Limb (tissue), 2 donors: ENCODE measurements at regions not wholly inside any gene's neighbourhood (a gene's known extent, or its start where the extent isn't known, plus 50 kb on each side); places are given as distances from the start of the nearest gene placed in this dataset.
A peak's percentile ranks its signal among the peaks of the same experiment; 100 is the strongest.
"Not testable (repeated sequence)": the region's sequence is repeated elsewhere in the genome, so short reads cannot be mapped to it uniquely, and the experiment has no call there.

Source experiments
- DNase-seq, 2 donors: peaks; one replicate each; pipeline ENCODE4 v3.0.0-alpha.2; 2016; ENCODE audit errors: extremely low spot score in 2 of 2

DNA sequence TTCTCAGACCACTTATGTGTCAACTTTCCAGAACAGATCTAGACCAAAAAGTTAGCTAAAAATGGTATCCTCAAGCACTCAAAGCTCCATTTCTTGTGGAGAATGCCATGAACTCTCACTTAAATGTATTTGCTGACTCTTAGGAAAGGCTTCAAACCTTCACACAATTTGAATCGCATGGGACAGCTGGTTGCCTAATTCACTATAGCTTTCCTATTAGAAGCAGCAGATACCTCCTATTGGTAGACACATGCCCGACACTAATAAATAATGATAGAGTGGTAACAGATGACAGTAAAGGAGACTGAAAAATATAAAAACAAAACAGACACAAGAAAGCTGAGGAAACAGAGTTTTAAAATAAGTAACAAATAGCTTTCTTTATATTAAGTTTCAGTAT lies 818.5 kb downstream of the XPNPEP1 start:
- DNase-seq = no peak

DNA sequence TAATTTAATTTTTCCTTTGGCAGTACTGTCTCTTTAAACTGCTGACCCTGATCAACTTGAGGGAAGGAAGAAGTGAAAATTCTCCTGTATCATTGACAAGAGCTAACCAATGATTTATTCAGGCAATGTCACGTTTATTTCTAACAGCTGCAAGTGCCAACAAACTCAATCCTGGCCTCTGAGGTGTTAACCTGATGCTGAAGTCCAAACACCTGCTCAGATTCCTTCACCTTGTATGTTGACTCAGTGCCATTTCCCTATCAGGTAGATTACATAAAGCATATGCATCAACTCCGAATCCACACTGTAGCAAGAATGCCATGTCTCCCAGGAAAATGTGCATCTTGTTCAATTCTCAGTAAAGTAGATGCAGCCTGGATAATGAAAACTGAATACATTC lies 820.0 kb downstream of the XPNPEP1 start:
- DNase-seq = no peak

DNA sequence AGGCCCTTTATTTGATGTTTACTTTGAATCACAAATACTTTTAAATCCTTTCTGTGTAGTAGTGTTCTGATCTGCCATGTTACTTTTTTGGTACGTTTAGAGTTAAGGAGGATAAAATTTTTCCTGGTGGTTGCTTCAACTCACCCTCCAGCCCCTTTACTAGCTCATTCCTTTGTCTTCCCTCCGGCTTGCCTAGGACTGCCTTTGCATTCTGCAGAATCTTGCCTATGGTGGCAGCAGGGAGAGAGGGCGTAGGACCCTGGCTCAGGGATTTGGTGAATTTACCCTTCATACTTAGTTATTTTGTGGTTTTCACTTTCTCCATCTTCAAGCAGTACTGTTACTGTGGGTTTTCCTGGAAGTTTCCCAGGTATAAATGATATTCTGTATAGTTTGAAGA lies 833.5 kb downstream of the XPNPEP1 start:
- DNase-seq = no peak

DNA sequence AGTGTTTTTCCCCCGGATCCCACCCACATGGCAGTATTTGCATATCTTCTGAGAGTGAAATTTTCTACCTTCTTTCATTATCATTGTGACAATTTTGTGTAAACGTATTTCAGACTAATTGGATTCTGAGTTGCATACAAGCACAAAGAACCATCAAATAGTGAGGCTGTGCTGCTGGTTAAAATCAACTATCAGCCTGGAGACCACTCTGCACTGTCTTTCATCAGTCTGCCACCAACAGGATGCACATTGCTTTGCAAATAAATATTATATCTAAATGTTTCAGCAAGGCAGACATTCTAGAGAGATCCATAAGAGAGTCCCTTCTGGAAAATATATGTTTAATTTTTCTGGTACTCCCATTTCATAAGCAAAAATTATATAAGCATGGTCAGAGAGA lies 851.8 kb downstream of the XPNPEP1 start:
- DNase-seq = no peak

DNA sequence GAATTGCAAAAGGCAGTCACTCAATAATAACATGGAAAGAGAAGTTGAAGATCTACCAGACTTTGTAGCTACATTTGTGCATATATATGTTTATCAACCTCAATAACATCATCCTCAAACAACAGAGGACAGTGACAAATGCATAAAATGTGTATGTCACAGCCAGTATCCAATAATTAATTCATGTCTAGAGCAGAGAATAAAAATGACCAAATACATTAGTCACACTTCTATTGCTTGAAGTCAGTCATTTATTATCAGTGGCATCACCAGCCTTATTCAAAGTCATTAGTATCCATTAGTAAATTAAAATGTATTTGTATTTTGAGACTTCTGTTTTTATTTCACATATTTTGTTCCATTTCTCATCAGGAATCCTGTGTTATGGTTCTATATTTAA lies 852.8 kb downstream of the XPNPEP1 start:
- no peak for DNase-seq

DNA sequence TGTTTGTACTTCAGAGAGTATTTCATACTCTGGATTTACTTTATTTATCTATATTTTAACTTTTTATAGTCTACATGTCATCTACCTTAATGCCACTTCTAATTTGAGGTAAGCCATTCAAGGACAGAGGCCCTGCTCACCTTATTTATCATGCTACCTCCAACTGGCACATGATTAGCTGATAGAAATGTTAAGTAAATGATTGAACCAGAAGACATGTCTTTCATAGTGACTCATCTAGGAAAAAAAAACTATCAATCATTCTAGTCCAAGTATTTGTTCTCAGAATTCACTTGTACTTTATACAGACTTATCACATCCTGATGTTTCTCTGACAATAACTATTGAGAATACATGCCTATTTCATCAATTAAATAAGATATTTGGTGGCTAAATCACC lies 856.3 kb downstream of the XPNPEP1 start:
- no peak for DNase-seq

DNA sequence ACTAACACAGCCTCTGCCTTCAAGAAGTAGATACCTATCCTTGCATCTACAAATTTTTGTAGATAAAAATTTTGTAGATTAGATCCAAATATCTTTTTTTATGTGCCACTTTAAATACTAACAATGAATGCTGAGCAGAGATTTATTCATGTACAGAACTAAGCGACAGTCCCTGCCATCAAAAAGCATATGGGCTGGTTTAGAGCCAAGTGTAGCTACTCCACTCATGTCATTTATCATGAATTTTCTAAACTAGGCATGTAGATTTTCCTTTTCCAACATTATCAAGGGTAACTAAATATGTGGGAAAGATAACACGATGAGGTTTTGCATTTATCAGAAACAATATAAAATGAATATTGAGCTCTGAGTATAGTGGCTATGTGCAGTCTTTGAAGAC lies 857.5 kb downstream of the XPNPEP1 start:
- DNase-seq = no peak

DNA sequence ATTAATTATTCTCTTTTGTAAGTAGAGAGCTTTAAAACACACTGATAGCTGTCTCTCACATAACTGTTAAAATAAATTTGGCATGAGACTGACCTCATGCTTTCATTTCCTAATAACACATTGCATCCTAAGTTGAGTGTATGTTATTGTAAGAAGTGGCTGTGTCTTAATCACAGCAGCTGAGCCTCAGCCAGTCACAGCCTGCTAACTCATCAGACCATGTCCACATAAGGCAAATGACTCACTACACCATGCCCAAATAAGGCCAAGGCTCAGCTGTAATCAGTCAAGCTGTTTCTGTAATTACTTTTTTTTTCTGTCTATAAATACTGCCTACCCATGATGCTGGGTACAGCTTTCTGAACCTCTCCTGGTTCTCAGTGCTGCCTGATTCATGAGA lies 860.9 kb downstream of the XPNPEP1 start:
- DNase-seq = no peak

DNA sequence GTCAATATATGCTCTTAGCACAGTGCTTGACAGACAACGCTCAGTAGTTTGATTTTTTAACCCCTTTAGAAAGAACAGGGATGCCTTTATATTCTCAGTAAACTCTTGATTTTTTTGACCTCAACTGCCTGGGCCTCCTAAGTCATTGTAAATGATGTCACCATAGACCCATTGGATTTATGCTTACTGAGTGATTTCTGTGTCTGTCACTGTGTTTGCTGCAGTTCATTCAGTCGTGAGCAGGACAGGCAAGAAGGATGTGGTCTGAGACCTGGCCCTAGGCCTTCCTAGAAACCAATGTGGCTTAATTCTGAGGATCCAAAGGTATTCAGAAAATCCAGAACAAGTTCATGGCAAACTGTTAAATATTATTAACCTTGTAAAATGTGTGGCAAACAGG lies 868.1 kb downstream of the XPNPEP1 start:
- no peak for DNase-seq

DNA sequence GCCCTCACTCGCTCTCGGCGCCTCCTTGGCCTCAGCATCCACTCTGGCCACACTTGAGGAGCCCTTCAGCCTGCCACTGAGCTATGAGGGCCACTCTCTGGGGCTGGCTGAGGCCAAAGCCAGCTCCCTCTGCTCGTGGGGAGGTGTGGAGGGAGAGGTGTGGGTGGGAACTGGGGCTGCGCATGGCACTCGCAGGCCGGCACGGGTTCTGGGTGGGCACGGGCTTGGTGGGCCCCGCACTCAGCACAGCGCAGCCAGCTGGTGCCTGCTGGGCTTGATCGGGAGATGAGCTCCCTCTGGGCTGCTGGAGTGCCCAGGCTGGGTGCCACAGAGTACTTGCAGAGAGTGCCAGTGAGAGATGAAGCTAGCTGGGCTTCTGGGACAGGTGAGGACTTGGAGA lies 875.5 kb downstream of the XPNPEP1 start:
- no peak for DNase-seq

DNA sequence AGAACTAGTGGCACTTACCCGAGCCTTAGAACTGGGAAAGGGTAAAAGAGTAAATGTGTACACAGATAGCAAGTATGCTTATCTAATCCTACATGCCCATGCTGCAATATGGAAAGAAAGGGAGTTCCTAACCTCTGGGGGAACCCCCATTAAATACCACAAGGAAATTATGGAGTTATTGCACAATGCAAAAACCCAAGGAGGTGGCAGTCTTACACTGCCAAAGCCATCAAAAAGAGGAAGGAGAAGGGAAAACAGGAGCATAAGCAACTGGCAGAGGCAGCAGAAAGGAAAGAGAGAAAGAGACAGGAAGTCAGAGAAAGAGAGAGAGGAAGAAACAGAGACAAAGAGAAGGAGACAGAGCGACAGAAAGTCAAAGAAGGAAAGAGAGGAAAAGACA lies 876.9 kb downstream of the XPNPEP1 start:
- DNase-seq = not testable (repeated sequence)

DNA sequence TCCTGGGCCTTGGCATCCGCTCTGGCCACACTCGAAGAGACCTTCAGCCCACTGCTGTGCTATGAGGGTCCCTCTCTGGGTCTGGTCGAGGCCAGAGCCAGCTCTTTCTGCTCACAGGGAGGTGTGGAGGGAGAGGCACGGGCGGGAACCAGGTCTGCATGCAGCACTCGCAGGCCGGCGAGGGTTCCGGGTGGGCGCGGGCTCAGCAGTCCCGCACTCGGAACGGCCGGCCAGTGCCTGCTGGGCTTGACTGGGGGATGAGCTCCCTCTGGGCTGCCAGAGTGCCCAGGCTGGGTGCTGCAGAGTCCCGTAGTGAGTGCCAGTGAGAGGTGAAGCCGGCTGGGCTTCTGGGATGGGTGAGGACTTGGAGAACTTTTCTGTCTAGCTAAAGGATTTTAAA lies 882.7 kb downstream of the XPNPEP1 start:
- no peak for DNase-seq

DNA sequence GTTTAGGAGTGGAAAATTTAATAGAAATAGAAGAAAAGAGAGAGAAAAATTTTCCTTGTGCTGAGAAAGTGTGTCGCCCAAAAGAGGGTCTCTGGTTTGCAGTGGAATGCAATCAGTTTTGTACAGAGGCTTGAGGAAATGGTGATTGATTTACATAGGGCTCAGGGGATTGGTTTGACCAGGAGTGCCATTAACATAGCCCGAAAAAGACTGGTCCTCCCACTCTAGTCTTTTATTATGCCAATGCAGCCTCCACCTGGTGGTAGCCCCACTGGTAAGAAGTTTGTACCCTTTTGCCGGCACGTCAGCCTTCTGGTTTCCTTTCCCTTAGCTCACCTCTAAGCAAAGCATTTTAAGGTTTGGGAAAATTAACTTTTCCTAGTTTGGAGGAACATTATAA lies 885.3 kb downstream of the XPNPEP1 start:
- no peak for DNase-seq

DNA sequence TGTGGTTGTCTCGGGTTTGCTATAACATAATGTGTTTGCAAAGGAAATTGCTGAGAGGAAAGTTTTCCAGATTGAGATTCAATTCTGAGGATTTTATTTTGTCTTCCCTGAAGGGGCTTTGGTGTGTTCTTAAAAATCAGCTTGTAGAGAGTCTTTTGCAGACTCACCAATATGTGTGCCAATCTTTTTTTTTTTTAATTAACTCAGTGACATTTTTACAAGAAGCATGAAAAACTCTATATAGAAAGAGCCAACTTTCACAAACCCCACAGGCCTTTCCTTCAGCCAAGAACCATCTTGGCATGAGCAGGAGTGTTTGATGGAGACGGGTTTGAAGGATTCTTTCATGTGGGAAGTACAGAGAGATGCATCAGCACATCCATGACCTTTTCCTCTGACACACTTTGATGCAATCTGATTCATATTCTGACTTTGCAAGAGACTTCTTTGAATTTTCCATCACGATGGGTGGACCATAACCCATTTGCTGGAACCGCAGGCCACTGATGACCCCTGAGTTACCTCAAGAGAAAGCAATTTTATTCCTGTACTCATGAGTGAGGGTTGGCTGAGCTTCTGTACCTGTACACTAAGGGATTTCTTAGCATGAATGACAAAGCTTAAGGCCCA lies 892.6 kb downstream of the XPNPEP1 start:
- DNase-seq = peak; percentile 27 to 29

DNA sequence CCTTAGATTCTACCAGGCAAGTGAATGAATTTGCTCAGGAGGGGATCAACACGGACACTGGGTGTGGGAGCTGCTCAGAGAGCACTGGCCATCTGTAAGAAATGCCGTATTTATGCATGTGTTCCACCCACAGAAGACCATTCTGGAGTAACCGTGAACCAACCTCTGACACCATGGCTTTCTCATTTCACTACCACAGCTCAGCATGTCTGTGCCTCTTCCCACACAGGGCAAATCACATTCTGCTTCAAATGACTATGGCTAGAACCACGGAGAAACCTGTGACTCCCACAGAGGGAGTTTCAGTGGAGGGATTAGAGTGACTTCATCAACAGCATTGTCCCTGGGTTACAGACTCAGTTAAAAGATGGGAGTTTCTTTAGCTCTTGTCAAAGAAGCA lies 893.4 kb downstream of the XPNPEP1 start:
- no peak for DNase-seq

DNA sequence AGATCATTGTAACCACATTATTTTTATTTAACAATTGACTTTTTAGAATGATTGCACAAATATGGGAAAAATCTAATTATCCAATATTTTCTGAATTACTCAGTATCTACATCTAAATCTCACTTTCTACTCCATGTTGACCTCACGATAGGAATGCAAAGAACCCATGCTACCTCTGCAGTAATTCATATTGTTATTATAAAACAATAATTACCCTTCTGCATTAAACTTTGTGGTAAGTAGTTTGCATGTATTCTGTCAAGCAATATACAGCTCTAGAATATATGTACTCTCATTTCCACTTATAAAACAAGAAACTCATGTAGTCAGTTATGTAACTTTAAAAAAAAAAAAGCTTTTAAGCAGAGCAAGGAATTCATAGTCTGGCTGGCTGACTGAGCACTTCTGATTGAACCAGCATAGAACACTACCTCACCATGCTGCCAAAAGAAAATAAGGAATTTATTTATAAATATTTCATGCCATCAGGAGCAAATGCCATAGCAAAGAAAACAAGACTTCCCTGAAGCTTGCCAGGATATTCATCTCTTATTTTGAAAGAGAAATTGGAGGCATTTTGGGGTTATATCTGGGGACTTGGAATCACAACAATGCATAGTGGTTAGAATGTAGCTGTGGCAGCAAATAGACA lies 895.7 kb downstream of the XPNPEP1 start:
- no peak for DNase-seq

DNA sequence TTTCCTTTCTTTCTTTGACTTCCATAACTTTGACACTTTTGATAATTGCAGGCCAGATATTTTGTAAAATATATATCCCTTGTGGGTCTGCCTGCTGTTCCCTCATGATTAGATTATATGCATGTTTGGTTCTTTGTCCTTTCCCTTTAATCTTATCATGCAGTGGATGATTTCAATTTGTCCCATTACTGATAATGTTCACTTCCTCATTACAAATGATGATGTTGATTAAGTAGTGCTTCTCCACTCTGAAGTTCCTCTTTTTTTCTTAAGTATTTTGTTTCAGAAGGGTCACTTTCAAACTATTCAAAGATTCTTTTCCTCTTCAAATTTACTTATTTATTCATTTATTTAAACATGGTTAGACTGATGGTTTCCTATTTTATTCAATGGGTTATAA lies 898.1 kb downstream of the XPNPEP1 start:
- no peak for DNase-seq

DNA sequence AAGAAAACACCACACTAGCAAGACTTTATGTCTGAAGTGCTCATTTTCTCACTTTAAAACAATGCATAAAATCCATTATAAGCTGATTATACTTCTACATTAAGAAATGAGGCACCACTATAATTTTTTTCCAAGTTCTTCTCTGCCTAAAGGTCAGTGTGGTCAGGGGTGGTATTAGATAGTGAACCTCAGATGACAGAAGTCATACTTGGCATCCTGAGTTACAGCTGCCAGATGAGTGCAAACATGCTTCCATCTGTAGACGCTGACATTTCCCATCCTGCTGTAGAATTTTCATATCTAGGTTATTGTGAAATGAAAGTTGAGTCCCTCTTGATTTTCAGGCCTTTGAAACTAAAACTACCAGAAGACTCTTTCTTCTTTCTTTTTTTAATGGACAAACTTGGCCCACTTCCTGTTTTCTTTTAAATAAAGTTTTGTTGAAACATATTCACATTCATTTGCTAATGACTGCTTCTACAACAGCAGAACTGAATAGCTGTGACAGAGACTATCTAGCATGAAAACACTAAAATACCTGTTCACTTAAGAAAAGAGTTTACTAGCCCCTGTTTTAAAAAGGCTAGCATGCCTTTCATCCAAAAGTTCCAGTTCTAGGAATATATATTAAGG lies 900.8 kb downstream of the XPNPEP1 start:
- no peak for DNase-seq

DNA sequence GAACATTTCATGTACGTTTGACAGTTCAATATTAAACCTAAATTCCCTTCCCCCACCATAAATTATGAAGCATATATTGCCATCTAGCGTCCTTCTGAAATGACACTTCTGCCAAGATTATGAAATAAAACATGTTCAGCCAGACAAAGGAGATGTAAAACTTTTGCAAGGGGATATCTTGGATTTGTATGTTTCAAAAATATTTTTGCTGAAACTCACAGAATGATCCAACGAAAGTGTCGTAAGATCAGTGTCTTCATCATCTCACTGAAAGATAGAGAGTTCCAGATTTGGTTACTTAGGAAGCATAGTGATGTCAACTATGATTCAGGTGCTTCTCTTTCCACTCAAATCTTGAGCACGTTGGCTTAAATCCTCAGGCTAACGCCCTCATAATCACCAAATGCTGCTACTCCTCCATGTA lies 904.3 kb downstream of the XPNPEP1 start:
- no peak for DNase-seq

DNA sequence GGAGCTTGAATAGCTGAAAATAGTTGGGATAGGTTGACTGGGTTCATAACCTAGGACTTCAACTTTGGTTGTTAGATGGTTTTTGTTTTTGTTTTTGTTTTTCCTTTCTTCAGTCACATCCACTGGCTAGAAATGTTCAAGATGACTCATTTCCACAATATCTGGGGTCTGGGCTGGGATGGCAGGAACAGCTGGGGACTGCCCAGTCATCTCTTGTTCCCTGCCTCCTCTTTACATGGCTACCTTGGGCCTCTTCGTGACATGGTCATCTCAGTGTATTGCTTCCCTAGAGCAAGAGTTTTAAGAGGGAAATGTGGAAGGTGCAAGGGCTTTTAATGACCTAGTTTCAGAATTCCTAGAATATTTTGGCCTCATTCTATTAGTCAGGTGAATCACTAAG lies 915.8 kb downstream of the XPNPEP1 start:
- DNase-seq = no peak

DNA sequence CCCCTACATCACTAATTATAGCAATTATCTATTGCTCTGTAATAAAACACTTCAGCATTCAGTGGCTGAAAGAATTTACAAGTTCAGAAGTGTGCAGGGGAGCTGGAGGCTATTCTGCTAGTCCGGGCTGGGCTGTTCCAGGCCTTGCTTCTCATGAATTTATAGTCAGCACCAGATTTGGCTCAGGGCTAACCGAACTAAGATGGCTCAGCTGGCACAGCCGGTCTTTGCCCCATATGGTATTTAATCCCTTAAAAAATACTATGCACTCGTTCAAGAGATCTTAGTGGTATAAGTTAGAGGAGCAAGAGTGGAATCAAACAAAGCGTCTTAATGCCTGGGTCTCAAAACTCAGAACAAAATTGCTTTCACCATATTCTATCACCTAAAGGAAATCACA lies 932.9 kb downstream of the XPNPEP1 start:
- DNase-seq = no peak

DNA sequence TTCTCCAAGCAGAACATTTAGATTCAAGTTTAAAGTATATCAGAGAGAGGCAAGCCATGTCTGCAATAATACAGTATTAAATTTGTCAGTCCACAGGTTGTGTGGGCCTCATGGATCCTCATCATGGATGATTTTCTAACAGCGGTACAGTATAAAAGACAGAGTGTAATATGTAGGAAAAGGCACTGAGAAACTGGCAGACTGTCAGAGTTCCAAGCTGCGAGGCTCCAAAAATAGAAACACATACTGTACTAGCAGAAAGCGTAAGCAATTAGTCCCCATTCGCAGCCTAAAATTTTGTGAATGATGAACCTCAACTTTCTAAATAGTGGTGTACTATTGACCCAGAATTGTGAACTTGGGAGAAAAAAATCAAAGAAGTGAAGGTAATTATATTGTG lies 933.3 kb downstream of the XPNPEP1 start:
- DNase-seq = no peak

DNA sequence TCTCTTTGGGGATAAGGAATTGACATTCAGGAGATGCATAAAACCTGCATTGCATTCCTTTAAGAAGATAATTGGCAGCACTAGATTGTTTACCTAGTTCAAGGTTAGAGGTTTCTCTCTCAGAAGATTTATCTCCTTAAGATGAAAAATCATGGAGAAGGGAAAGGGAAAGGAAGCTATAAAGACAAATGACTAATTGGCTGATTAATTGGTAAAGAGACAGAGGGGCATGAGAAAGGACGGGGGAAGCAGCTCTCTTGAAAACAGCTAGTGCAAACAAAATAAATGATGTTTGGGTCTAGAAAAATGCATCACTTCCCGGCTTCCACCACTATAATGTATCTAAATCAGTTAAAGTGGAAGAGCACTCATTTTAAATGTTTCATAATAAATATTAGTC lies 941.2 kb downstream of the XPNPEP1 start:
- DNase-seq = no peak
